HepG2 (cell line): ENCODE measurements at regions not wholly inside any gene's neighbourhood (a gene's known extent, or its start where the extent isn't known, plus 50 kb on each side); places are given as distances from the start of the nearest gene placed in this dataset.

Source experiments
- ELF3 ChIP-seq: IDR thresholded peaks from 2 replicates; pipeline ENCODE4 v1.6.1; 2016; ENCODE audit warnings: missing genetic modification reagents, missing compliant biosample characterization
- HDAC6 ChIP-seq: fragments of 200-600 bp; sonication (generic); IDR thresholded peaks from 2 replicates; pipeline ENCODE4 v1.7.0; 2017; ENCODE audit warnings: mild to moderate bottlenecking, antibody characterized with exemption, low read length, low read depth
- KLF16 ChIP-seq, 2 experiments: sonication (generic) in 1 of 2; formaldehyde crosslinking in 1 of 2; IDR thresholded peaks; 2 replicates each; pipeline versions ENCODE4 v1.6.1 to v1.8.0; 2016 to 2023; ENCODE audit warnings: missing genetic modification reagents in 2 of 2, missing compliant biosample characterization in 1 of 2
- MATR3 ChIP-seq: sonication (generic); formaldehyde crosslinking; IDR thresholded peaks from 2 replicates; pipeline ENCODE4 v1.4.0; 2020; ENCODE audit warnings: missing genetic modification reagents
- NFATC3 ChIP-seq: sonication (generic); formaldehyde crosslinking; IDR thresholded peaks from 2 replicates; pipeline ENCODE4 v1.5.1; 2020; ENCODE audit warnings: mild to moderate bottlenecking, missing genetic modification reagents
- NFKB2 ChIP-seq: sonication (generic); formaldehyde crosslinking; IDR thresholded peaks from 2 replicates; pipeline ENCODE4 v1.4.0; 2020; ENCODE audit warnings: missing genetic modification reagents, borderline replicate concordance
- RAD21 ChIP-seq: fragments of 450-650 bp; formaldehyde crosslinking; IDR thresholded peaks from 2 replicates; pipeline ENCODE4 v1.5.0; 2020; ENCODE audit warnings: mild to moderate bottlenecking
- RBM22 ChIP-seq: fragments of 200-400 bp; formaldehyde crosslinking; optimal IDR thresholded peaks from 2 replicates; pipeline ENCODE3; 2017; ENCODE audit warnings: mild to moderate bottlenecking, low read length, moderate library complexity
- SMARCC2 ChIP-seq: fragments of 450-650 bp; IDR thresholded peaks from 2 replicates; pipeline ENCODE4 v1.6.1; 2017; ENCODE audit warnings: antibody characterized with exemption, mild to moderate bottlenecking
- ZNF274 ChIP-seq: sonication (generic); formaldehyde crosslinking; IDR thresholded peaks from 2 replicates; pipeline ENCODE4 v1.5.1; 2020; ENCODE audit warnings: mild to moderate bottlenecking, missing genetic modification reagents
- ZNF678 ChIP-seq: sonication (generic); formaldehyde crosslinking; IDR thresholded peaks from 2 replicates; pipeline ENCODE4 v1.4.0; 2020; ENCODE audit warnings: mild to moderate bottlenecking, missing genetic modification reagents
- ZSCAN21 ChIP-seq: sonication (generic); formaldehyde crosslinking; IDR thresholded peaks from 2 replicates; pipeline ENCODE4 v1.8.0; 2022; ENCODE audit warnings: mild to moderate bottlenecking, missing genetic modification reagents, moderate library complexity, borderline replicate concordance
- TF ChIP-seq, protein P1 (sequence below): sonication (generic); formaldehyde crosslinking; IDR thresholded peaks from one replicate; pipeline ENCODE4 v1.5.1; 2020; ENCODE audit warnings: mild to moderate bottlenecking, missing genetic modification reagents; ENCODE audit errors: not compliant biosample characterization
- TF ChIP-seq, protein P2 (sequence below): sonication (generic); formaldehyde crosslinking; IDR thresholded peaks from 2 replicates; pipeline ENCODE4 v1.5.0; 2020; ENCODE audit warnings: missing genetic modification reagents
- TF ChIP-seq, protein P3 (sequence below): sonication (generic); formaldehyde crosslinking; IDR thresholded peaks from 2 replicates; pipeline ENCODE4 v1.4.0; 2020; ENCODE audit warnings: missing genetic modification reagents, mild to moderate bottlenecking, borderline replicate concordance
- TF ChIP-seq, protein P4 (sequence below): IDR thresholded peaks from 2 replicates; pipeline ENCODE4 v1.6.1; 2016; ENCODE audit warnings: mild to moderate bottlenecking, missing biosample characterization, missing genetic modification reagents

DNA sequence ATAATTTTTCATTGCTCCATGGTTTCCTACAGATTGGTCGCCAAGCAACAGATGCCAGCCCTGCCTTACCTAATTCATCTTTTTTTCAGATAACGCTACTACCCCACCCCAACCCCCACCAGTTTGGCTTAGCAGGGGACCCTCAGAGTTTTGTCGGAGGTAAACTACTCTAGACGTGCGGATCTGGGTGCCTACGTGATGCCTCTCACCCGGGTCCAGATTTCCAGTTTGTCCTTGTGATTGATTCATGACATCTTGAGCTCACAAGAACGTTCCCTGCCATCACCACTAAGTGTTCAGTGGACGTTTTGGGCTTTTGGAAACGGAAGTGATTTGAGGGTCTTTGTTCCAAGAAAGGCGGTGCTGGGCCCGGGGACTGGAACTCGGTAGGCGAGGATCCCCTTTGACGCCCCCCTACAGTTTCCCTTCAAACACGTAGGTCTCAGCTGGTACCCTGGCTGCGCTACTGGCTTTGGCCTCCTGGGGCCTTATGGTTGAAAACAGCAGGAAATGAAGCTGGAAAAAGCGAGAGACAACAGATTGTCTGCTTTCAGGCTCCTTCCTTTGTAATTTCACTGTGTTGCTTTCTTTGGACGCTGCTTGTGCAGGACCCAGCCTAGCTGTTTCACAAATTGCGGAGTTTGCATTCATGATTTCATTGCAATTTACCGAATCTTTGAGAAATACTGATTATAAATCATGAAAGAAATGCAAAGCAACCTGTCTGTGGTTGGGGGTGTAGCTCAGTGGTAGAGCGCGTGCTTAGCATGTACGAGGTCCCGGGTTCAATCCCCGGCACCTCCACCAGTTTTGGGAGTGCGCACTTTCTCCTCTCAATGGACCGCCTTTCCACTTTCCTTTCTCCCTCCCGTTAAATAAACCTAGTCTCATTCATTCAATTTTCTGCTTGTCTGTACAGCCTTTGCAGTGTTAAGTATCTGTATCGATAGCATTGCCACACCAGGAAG lies 81.0 kb downstream of the GPX5 start (continued):
- TF ChIP-seq, protein P1, sequence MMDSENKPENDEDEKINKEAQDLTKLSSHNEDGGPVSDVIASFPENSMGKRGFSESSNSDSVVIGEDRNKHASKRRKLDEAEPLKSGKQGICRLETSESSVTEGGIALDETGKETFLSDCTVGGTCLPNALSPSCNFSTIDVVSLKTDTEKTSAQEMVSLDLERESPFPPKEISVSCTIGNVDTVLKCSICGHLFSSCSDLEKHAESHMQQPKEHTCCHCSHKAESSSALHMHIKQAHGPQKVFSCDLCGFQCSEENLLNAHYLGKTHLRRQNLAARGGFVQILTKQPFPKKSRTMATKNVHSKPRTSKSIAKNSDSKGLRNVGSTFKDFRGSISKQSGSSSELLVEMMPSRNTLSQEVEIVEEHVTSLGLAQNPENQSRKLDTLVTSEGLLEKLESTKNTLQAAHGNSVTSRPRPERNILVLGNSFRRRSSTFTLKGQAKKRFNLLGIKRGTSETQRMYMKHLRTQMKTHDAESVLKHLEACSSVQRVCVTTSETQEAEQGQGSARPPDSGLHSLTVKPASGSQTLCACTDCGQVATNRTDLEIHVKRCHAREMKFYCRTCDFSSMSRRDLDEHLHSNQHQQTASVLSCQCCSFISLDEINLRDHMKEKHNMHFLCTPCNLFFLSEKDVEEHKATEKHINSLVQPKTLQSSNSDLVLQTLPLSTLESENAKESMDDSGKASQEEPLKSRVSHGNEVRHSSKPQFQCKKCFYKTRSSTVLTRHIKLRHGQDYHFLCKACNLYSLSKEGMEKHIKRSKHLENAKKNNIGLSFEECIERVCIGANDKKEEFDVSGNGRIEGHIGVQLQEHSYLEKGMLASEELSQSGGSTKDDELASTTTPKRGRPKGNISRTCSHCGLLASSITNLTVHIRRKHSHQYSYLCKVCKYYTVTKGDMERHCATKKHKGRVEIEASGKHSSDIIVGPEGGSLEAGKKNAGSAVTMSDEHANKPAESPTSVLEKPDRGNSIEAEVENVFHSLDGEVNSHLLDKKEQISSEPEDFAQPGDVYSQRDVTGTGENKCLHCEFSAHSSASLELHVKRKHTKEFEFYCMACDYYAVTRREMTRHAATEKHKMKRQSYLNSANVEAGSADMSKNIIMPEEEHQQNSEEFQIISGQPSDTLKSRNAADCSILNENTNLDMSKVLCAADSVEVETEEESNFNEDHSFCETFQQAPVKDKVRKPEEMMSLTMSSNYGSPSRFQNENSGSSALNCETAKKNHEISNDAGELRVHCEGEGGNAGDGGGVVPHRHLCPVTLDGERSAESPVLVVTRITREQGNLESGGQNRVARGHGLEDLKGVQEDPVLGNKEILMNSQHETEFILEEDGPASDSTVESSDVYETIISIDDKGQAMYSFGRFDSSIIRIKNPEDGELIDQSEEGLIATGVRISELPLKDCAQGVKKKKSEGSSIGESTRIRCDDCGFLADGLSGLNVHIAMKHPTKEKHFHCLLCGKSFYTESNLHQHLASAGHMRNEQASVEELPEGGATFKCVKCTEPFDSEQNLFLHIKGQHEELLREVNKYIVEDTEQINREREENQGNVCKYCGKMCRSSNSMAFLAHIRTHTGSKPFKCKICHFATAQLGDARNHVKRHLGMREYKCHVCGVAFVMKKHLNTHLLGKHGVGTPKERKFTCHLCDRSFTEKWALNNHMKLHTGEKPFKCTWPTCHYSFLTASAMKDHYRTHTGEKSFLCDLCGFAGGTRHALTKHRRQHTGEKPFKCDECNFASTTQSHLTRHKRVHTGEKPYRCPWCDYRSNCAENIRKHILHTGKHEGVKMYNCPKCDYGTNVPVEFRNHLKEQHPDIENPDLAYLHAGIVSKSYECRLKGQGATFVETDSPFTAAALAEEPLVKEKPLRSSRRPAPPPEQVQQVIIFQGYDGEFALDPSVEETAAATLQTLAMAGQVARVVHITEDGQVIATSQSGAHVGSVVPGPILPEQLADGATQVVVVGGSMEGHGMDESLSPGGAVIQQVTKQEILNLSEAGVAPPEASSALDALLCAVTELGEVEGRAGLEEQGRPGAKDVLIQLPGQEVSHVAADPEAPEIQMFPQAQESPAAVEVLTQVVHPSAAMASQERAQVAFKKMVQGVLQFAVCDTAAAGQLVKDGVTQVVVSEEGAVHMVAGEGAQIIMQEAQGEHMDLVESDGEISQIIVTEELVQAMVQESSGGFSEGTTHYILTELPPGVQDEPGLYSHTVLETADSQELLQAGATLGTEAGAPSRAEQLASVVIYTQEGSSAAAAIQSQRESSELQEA (CRISPR knock-in tag) = no peak
- TF ChIP-seq SMARCC2 (no peak), HDAC6 (no peak), ZNF274 (CRISPR knock-in tag) (no peak), KLF16 (CRISPR knock-in tag; IDR thresholded peaks at IDR 0.05) (peak in 1 of 2 experiments; percentile 60; a peak in 2 of 4 replicates), NFKB2 (no peak), ZSCAN21 (CRISPR knock-in tag) (no peak), RBM22 (peak; percentile 82), ZNF678 (no peak), ELF3 (CRISPR knock-in tag) (peak; percentile 83), NFATC3 (CRISPR knock-in tag) (no peak), MATR3 (CRISPR knock-in tag) (no peak), RAD21 (CRISPR knock-in tag) (no peak)
- TF ChIP-seq, protein P2, sequence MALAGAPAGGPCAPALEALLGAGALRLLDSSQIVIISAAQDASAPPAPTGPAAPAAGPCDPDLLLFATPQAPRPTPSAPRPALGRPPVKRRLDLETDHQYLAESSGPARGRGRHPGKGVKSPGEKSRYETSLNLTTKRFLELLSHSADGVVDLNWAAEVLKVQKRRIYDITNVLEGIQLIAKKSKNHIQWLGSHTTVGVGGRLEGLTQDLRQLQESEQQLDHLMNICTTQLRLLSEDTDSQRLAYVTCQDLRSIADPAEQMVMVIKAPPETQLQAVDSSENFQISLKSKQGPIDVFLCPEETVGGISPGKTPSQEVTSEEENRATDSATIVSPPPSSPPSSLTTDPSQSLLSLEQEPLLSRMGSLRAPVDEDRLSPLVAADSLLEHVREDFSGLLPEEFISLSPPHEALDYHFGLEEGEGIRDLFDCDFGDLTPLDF = 0 out of 2 replicates have a peak, but pooled peaks have one; percentile 36
- TF ChIP-seq, protein P3, sequence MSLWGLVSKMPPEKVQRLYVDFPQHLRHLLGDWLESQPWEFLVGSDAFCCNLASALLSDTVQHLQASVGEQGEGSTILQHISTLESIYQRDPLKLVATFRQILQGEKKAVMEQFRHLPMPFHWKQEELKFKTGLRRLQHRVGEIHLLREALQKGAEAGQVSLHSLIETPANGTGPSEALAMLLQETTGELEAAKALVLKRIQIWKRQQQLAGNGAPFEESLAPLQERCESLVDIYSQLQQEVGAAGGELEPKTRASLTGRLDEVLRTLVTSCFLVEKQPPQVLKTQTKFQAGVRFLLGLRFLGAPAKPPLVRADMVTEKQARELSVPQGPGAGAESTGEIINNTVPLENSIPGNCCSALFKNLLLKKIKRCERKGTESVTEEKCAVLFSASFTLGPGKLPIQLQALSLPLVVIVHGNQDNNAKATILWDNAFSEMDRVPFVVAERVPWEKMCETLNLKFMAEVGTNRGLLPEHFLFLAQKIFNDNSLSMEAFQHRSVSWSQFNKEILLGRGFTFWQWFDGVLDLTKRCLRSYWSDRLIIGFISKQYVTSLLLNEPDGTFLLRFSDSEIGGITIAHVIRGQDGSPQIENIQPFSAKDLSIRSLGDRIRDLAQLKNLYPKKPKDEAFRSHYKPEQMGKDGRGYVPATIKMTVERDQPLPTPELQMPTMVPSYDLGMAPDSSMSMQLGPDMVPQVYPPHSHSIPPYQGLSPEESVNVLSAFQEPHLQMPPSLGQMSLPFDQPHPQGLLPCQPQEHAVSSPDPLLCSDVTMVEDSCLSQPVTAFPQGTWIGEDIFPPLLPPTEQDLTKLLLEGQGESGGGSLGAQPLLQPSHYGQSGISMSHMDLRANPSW (CRISPR knock-in tag) = 0 out of 2 replicates have a peak, but pooled peaks have one; percentile 25
- TF ChIP-seq, protein P4, sequence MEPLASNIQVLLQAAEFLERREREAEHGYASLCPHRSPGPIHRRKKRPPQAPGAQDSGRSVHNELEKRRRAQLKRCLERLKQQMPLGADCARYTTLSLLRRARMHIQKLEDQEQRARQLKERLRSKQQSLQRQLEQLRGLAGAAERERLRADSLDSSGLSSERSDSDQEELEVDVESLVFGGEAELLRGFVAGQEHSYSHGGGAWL (CRISPR knock-in tag) = no peak
